HepG2 (cell line): ENCODE measurements at regions not wholly inside any gene's neighbourhood (a gene's known extent, or its start where the extent isn't known, plus 50 kb on each side); places are given as distances from the start of the nearest gene placed in this dataset.

Experiments
- SP140L ChIP-seq: sonication (generic); formaldehyde crosslinking; IDR thresholded peaks from 2 replicates; pipeline ENCODE4 v1.4.0; 2020; ENCODE audit warnings: missing genetic modification reagents, borderline replicate concordance
- SP5 ChIP-seq: IDR thresholded peaks from 2 replicates; pipeline ENCODE4 v1.6.1; 2016; ENCODE audit warnings: low read depth, borderline replicate concordance
- STAG1 ChIP-seq: sonication (generic); formaldehyde crosslinking; IDR thresholded peaks from 2 replicates; pipeline ENCODE4 v1.4.0; 2020; ENCODE audit warnings: missing genetic modification reagents
- ZNF550 ChIP-seq: sonication (generic); formaldehyde crosslinking; IDR thresholded peaks from 2 replicates; pipeline ENCODE4 v1.4.0; 2020; ENCODE audit warnings: mild to moderate bottlenecking, missing genetic modification reagents, borderline replicate concordance
- TF ChIP-seq, protein P1 (sequence below), 2 experiments: fragments of 450-650 bp in 1 of 2; sonication (generic) in 1 of 2; formaldehyde crosslinking in 1 of 2; IDR thresholded peaks; 2 replicates each; pipeline versions ENCODE4 v1.6.1 to v1.8.0; 2016 to 2022; ENCODE audit warnings: antibody characterized with exemption in 1 of 2, mild to moderate bottlenecking in 1 of 2, missing genetic modification reagents in 1 of 2

DNA sequence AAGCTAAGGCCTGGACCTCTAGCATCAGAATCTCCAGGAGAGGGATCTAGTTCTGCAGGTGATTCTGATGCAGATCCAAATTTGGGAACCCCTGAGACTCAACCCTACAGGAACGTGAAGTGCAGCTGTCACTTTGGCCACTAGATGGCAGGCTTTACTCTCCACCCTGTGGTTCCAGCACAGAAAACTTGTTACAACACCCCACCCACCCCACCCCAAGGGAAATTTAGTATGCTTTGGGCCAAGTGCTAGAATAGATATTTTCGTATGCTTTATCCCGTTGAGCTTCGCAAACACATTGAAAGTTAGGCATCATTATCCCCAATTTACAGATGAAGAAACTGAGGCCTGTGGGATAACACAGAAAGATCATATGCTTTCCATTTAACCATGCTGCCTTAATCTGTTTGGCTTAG, 232.0 kb downstream of the B3GLCT start (continued):
- TF ChIP-seq SP140L (CRISPR knock-in tag) (no peak), SP5 (CRISPR knock-in tag) (no peak), ZNF550 (CRISPR knock-in tag) (no peak), STAG1 (CRISPR knock-in tag) (peak; percentile 46)
- TF ChIP-seq, protein P1, sequence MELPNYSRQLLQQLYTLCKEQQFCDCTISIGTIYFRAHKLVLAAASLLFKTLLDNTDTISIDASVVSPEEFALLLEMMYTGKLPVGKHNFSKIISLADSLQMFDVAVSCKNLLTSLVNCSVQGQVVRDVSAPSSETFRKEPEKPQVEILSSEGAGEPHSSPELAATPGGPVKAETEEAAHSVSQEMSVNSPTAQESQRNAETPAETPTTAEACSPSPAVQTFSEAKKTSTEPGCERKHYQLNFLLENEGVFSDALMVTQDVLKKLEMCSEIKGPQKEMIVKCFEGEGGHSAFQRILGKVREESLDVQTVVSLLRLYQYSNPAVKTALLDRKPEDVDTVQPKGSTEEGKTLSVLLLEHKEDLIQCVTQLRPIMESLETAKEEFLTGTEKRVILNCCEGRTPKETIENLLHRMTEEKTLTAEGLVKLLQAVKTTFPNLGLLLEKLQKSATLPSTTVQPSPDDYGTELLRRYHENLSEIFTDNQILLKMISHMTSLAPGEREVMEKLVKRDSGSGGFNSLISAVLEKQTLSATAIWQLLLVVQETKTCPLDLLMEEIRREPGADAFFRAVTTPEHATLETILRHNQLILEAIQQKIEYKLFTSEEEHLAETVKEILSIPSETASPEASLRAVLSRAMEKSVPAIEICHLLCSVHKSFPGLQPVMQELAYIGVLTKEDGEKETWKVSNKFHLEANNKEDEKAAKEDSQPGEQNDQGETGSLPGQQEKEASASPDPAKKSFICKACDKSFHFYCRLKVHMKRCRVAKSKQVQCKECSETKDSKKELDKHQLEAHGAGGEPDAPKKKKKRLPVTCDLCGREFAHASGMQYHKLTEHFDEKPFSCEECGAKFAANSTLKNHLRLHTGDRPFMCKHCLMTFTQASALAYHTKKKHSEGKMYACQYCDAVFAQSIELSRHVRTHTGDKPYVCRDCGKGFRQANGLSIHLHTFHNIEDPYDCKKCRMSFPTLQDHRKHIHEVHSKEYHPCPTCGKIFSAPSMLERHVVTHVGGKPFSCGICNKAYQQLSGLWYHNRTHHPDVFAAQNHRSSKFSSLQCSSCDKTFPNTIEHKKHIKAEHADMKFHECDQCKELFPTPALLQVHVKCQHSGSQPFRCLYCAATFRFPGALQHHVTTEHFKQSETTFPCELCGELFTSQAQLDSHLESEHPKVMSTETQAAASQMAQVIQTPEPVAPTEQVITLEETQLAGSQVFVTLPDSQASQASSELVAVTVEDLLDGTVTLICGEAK (IDR thresholded peaks at IDR 0.05) = no peak
- TF ChIP-seq, protein P1 (CRISPR knock-in tag; IDR thresholded peaks at IDR 0.05) = no peak
